ENCODE measurements at regions not wholly inside any gene's neighbourhood (a gene's known extent, or its start where the extent isn't known, plus 50 kb on each side); places are given as distances from the start of the nearest gene placed in this dataset.
"Not testable (repeated sequence)": the region's sequence is repeated elsewhere in the genome, so short reads cannot be mapped to it uniquely, and the experiment has no call there.

- FAIRE-seq (no peak), DNase-seq (ENCODE audit: extremely low spot score, insufficient read length, low read depth) (no peak)
Measured at GRCh38 chr5:175351126-175351525, 92.9 kb downstream of the DRD1 start.

- DNase-seq (ENCODE audit: extremely low spot score, insufficient read length, low read depth) (no peak), FAIRE-seq (no peak)
Measured at GRCh38 chr5:175347931-175348330, 96.1 kb downstream of the DRD1 start.

- FAIRE-seq: no peak
- no peak for DNase-seq (ENCODE audit: extremely low spot score, insufficient read length, low read depth)
Measured at GRCh38 chr5:175347027-175347426, 97.0 kb downstream of the DRD1 start.

GRCh38 chr5:175344331-175345195 is 99.4 kb downstream of the DRD1 start:
- FAIRE-seq (no peak), DNase-seq (ENCODE audit: extremely low spot score, insufficient read length, low read depth) (no peak)

GRCh38 chr5:175343308-175343707 is 100.7 kb downstream of the DRD1 start:
- FAIRE-seq (no peak), DNase-seq (ENCODE audit: extremely low spot score, insufficient read length, low read depth) (no peak)

GRCh38 chr5:175340180-175340579 is 103.8 kb downstream of the DRD1 start:
- FAIRE-seq (no peak), DNase-seq (ENCODE audit: extremely low spot score, insufficient read length, low read depth) (no peak)

GRCh38 chr5:175337680-175338079 is 106.3 kb downstream of the DRD1 start:
- FAIRE-seq (no peak), DNase-seq (ENCODE audit: extremely low spot score, insufficient read length, low read depth) (no peak)

GRCh38 chr5:175336781-175337180 is 107.2 kb downstream of the DRD1 start:
- DNase-seq (ENCODE audit: extremely low spot score, insufficient read length, low read depth): no peak
- FAIRE-seq: no peak

GRCh38 chr5:175335691-175336090 is 108.3 kb downstream of the DRD1 start:
- DNase-seq (ENCODE audit: extremely low spot score, insufficient read length, low read depth) (no peak), FAIRE-seq (no peak)

- DNase-seq (ENCODE audit: extremely low spot score, insufficient read length, low read depth); FAIRE-seq: not testable (repeated sequence)
Measured at GRCh38 chr5:175331173-175332036, 112.6 kb downstream of the DRD1 start.

- no peak for FAIRE-seq
- DNase-seq (ENCODE audit: extremely low spot score, insufficient read length, low read depth): no peak
Measured at GRCh38 chr5:175329976-175330375, 114.0 kb downstream of the DRD1 start.

GRCh38 chr5:175328687-175329086 is 115.3 kb downstream of the DRD1 start:
- FAIRE-seq: no peak
- no peak for DNase-seq (ENCODE audit: extremely low spot score, insufficient read length, low read depth)

- no peak for FAIRE-seq
- DNase-seq (ENCODE audit: extremely low spot score, insufficient read length, low read depth): no peak
Measured at GRCh38 chr5:175328176-175328575, 115.8 kb downstream of the DRD1 start.

- no peak for DNase-seq (ENCODE audit: extremely low spot score, insufficient read length, low read depth)
- no peak for FAIRE-seq
Measured at GRCh38 chr5:175325681-175326080, 118.3 kb downstream of the DRD1 start.

GRCh38 chr5:175321927-175322532 is 122.0 kb downstream of the DRD1 start:
- FAIRE-seq (peak; percentile 9), DNase-seq (ENCODE audit: extremely low spot score, insufficient read length, low read depth) (no peak)

- DNase-seq (ENCODE audit: extremely low spot score, insufficient read length, low read depth) (no peak), FAIRE-seq (no peak)
Measured at GRCh38 chr5:175319199-175319598, 124.8 kb downstream of the DRD1 start.

GRCh38 chr5:175317872-175318271 is 126.1 kb downstream of the DRD1 start:
- no peak for FAIRE-seq
- no peak for DNase-seq (ENCODE audit: extremely low spot score, insufficient read length, low read depth)

GRCh38 chr5:175309218-175309810 is 134.7 kb downstream of the DRD1 start:
- FAIRE-seq (no peak), DNase-seq (ENCODE audit: extremely low spot score, insufficient read length, low read depth) (no peak)

GRCh38 chr5:175308701-175309100 is 135.3 kb downstream of the DRD1 start:
- FAIRE-seq (no peak), DNase-seq (ENCODE audit: extremely low spot score, insufficient read length, low read depth) (no peak)

GRCh38 chr5:175306381-175306780 is 137.6 kb downstream of the DRD1 start:
- DNase-seq (ENCODE audit: extremely low spot score, insufficient read length, low read depth) (no peak), FAIRE-seq (no peak)

Measured in GM18507 (cell line).